HCT116 (cell line): ENCODE measurements at regions not wholly inside any gene's neighbourhood (a gene's known extent, or its start where the extent isn't known, plus 50 kb on each side); places are given as distances from the start of the nearest gene placed in this dataset.

Source experiments
- ATF3 ChIP-seq: IDR thresholded peaks from 2 replicates; pipeline ENCODE4 v1.6.1; 2012
- CEBPB ChIP-seq: IDR thresholded peaks from 2 replicates; pipeline ENCODE4 v1.6.1; 2012; ENCODE audit warnings: low read depth
- CTCF ChIP-seq, 3 experiments: fragments of 200-600 bp in 1 of 3; sonication (generic) in 1 of 3; IDR thresholded peaks in 2 of 3; conservative IDR thresholded peaks in 1 of 3; 2 replicates each; pipeline ENCODE4 v1.5.1; 2012 to 2017; ENCODE audit warnings: low read depth in 2 of 3, low read length in 2 of 3, antibody characterized with exemption in 1 of 3, borderline replicate concordance in 1 of 3, control low read depth in 1 of 3, mild to moderate bottlenecking in 1 of 3, mixed read lengths in 1 of 3, mixed run types in 1 of 3, moderate library complexity in 1 of 3; ENCODE audit not compliant: insufficient read depth in 1 of 3
- EGR1 ChIP-seq: IDR thresholded peaks from 2 replicates; pipeline ENCODE4 v1.6.1; 2012; ENCODE audit warnings: low read depth
- ELF1 ChIP-seq: IDR thresholded peaks from 2 replicates; pipeline ENCODE4 v1.6.1; 2012; ENCODE audit warnings: low read depth, borderline replicate concordance
- EZH2 ChIP-seq: fragments of 200-600 bp; sonication (generic); IDR thresholded peaks from 2 replicates; pipeline ENCODE4 v1.6.1; 2017; ENCODE audit warnings: antibody characterized with exemption, mixed run types
- EZH2phosphoT487 ChIP-seq: fragments of 200-600 bp; IDR thresholded peaks from 2 replicates; pipeline ENCODE4 v1.6.1; 2018; ENCODE audit warnings: antibody characterized with exemption, borderline replicate concordance
- MAX ChIP-seq: IDR thresholded peaks from 2 replicates; pipeline ENCODE4 v1.6.1; 2012
- POLR2A ChIP-seq: IDR thresholded peaks from 2 replicates; pipeline ENCODE4 v1.7.0; 2011; ENCODE audit warnings: borderline replicate concordance; ENCODE audit not compliant: insufficient read depth, insufficient read length; ENCODE audit errors: extremely low read depth
- POLR2AphosphoS5 ChIP-seq: IDR thresholded peaks from 2 replicates; pipeline ENCODE4 v1.6.1; 2011; ENCODE audit warnings: mild to moderate bottlenecking, low read depth, low read length, moderate library complexity
- RAD21 ChIP-seq: IDR thresholded peaks from 2 replicates; pipeline ENCODE4 v1.6.1; 2012; ENCODE audit warnings: low read depth, mild to moderate bottlenecking
- REST ChIP-seq: IDR thresholded peaks from 2 replicates; pipeline ENCODE4 v1.6.1; 2012; ENCODE audit warnings: low read depth
- SRF ChIP-seq: IDR thresholded peaks from 2 replicates; pipeline ENCODE4 v1.6.1; 2012; ENCODE audit warnings: low read depth
- ZNF274 ChIP-seq: fragments of 200-500 bp; sonication (Bioruptor generic); IDR thresholded peaks from 2 replicates; pipeline ENCODE4 v1.6.1; 2014; ENCODE audit warnings: mild to moderate bottlenecking, low read depth, low read length, inconsistent platforms

GRCh38 chr7:81185072-81185471 lies 266.2 kb upstream of the SEMA3C start:
- no peak for TF ChIP-seq CTCF (IDR thresholded peaks at IDR 0.05 in 2 of 3, conservative IDR thresholded peaks at IDR 0.05 in 1 of 3; ENCODE audit: borderline replicate concordance in 1 of 3, insufficient read depth in 1 of 3, low read depth in 2 of 3, low read length in 2 of 3)
- no peak for TF ChIP-seq REST
- TF ChIP-seq POLR2AphosphoS5, result no peak
- TF ChIP-seq ATF3, result no peak
- TF ChIP-seq CEBPB, result no peak
- no peak for TF ChIP-seq POLR2A
- no peak for TF ChIP-seq SRF
- TF ChIP-seq MAX, result no peak
- no peak for TF ChIP-seq ZNF274
- no peak for TF ChIP-seq ELF1
- no peak for TF ChIP-seq EZH2phosphoT487
- no peak for TF ChIP-seq RAD21
- TF ChIP-seq EGR1, result no peak
- TF ChIP-seq EZH2, result no peak
